ENCODE measurements at regions not wholly inside any gene's neighbourhood (a gene's known extent, or its start where the extent isn't known, plus 50 kb on each side); places are given as distances from the start of the nearest gene placed in this dataset.

- no peak overlapping the region for H3K27ac ChIP-seq
- intact Hi-C loops (cut with DNase I; ENCODE audit: low total_unique reads), result no loop called here
- no peak for TF ChIP-seq POLR2A (IDR thresholded peaks at IDR 0.05)
- no peak for TF ChIP-seq CTCF (IDR thresholded peaks at IDR 0.05 in 8 of 11, conservative IDR thresholded peaks at IDR 0.05 in 3 of 11)
- TF ChIP-seq POLR2AphosphoS5 (IDR thresholded peaks at IDR 0.05), result no peak
- 21 to 38% (median 29%) methylated on average over 8 of the region's 8 CpGs for WGBS, 5 donors
- H3K4me3 ChIP-seq, result no peak overlapping the region
- no peaks in the 10 kb centered on the region for H3K9me3 ChIP-seq
- peaks cover 0 to 6% (median 0%) of the 10 kb centered on the region in 7 donors for H3K27me3 ChIP-seq (replicated peaks in 1 of 7)
- no peak for DNase-seq
- H3K36me3 ChIP-seq, result no peaks in the 10 kb centered on the region
- H3K4me1 ChIP-seq, result no peaks in the 10 kb centered on the region
Measured at GRCh38 chr1:81517987-81518386, 282.7 kb upstream of the ADGRL2 start.

DNA sequence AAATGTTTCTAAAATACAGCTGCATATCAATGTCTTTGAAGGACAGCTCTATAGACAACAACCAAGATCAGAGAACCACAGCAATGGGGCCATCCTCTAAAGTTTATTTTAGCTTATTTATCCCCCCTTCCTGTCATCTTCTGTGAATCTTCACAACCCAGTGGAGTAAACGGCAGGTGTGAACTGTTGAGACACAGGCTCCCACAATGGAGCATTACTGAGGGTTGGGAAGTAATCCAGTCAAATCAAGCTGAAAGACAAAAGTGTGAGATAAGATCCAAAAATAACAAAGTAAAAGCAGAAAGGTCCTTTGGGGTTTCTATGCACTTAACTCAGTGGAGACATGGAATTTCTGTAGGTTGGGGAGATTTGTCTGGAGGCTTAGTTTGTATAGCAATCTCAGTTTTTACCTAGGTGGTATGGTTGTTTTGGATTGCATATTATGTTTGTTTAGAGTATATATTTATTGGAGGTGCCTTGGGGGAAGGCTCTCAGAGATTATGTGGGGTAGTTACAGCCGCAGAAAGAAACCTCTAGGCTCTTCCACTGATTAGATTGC, 286.9 kb upstream of the ADGRL2 start:
- H3K9me3 ChIP-seq, result no peaks in the 10 kb centered on the region
- H3K27me3 ChIP-seq (replicated peaks in 1 of 7), result peaks cover 0 to 6% (median 0%) of the 10 kb centered on the region in 7 donors
- H3K27ac ChIP-seq, result no peak overlapping the region
- no peaks in the 10 kb centered on the region for H3K36me3 ChIP-seq
- TF ChIP-seq CTCF (IDR thresholded peaks at IDR 0.05 in 8 of 11, conservative IDR thresholded peaks at IDR 0.05 in 3 of 11), result no peak
- WGBS, 5 donors, result 76 to 94% (median 88%) methylated on average over 2 of the region's 2 CpGs
- H3K4me3 ChIP-seq, result no peak overlapping the region
- H3K4me1 ChIP-seq, result peaks cover 0 to 6% (median 0%) of the 10 kb centered on the region in 6 donors
- intact Hi-C loops (cut with DNase I; ENCODE audit: low total_unique reads), result no loop called here
- no peak for DNase-seq

DNA sequence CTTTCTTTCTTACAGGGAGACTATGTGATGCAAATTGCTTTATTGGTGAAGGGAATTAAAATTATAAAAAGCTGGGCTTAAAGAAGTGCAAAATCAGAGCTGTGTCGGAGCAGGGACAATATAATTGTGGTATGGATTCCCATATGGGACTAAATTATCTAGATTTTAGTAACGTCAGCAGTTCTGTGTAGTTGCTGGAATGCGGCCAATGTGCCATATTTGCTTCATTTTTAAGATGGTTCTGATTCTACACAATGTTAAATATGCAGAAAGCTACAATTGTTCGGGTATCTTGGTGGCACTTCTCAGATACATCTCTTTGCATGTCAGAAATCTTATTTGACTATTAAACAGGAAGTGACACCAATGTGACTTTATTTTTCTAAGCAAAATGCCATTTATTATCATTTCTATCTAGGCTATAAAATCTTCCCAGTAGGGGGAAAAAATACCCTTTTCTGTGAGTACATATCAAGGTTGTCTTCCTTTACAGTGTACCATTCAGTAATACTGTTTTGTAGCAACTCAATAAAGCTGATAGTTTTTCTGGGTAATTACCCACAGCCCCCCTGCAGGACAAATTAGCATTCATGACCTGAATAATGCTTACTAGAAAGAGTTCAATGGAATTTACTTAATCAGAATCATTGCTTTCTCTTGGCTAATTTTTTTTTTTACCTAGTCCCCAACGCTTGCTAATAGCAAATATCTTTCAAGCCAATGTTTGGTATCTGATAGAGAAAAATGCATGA, 288.3 kb upstream of the ADGRL2 start:
- H3K4me1 ChIP-seq, result peaks cover 0 to 6% (median 0%) of the 10 kb centered on the region in 6 donors
- no peak overlapping the region for H3K27ac ChIP-seq
- WGBS, 5 donors, result 76 to 84% (median 80%) methylated on average over 5 of the region's 5 CpGs
- H3K27me3 ChIP-seq (replicated peaks in 1 of 7), result peaks cover 0 to 1% (median 0%) of the 10 kb centered on the region in 7 donors
- no peak overlapping the region for H3K4me3 ChIP-seq
- H3K36me3 ChIP-seq, result no peaks in the 10 kb centered on the region
- TF ChIP-seq POLR2A (IDR thresholded peaks at IDR 0.05) (no peak), POLR2AphosphoS5 (IDR thresholded peaks at IDR 0.05) (no peak), CTCF (IDR thresholded peaks at IDR 0.05 in 8 of 11, conservative IDR thresholded peaks at IDR 0.05 in 3 of 11) (no peak)
- intact Hi-C loops (cut with DNase I; ENCODE audit: low total_unique reads), result no loop called here
- no peaks in the 10 kb centered on the region for H3K9me3 ChIP-seq
- no peak for DNase-seq

GRCh38 chr1:81511281-81511680, 289.5 kb upstream of the ADGRL2 start:
- no peaks in the 10 kb centered on the region for H3K9me3 ChIP-seq
- DNase-seq, result no peak
- H3K4me3 ChIP-seq, result no peak overlapping the region
- H3K27ac ChIP-seq, result no peak overlapping the region
- WGBS, 5 donors, result 69 to 91% (median 91%) methylated on average over 3 of the region's 3 CpGs
- no peaks in the 10 kb centered on the region for H3K27me3 ChIP-seq (replicated peaks in 1 of 7)
- intact Hi-C loops (cut with DNase I; ENCODE audit: low total_unique reads), result no loop called here
- H3K4me1 ChIP-seq, result peaks cover 0 to 15% (median 1%) of the 10 kb centered on the region in 6 donors
- no peaks in the 10 kb centered on the region for H3K36me3 ChIP-seq
- TF ChIP-seq POLR2AphosphoS5 (IDR thresholded peaks at IDR 0.05) (no peak), CTCF (IDR thresholded peaks at IDR 0.05 in 8 of 11, conservative IDR thresholded peaks at IDR 0.05 in 3 of 11) (no peak), POLR2A (IDR thresholded peaks at IDR 0.05) (no peak)
